ENCODE measurements at regions not wholly inside any gene's neighbourhood (a gene's known extent, or its start where the extent isn't known, plus 50 kb on each side); places are given as distances from the start of the nearest gene placed in this dataset.

DNA sequence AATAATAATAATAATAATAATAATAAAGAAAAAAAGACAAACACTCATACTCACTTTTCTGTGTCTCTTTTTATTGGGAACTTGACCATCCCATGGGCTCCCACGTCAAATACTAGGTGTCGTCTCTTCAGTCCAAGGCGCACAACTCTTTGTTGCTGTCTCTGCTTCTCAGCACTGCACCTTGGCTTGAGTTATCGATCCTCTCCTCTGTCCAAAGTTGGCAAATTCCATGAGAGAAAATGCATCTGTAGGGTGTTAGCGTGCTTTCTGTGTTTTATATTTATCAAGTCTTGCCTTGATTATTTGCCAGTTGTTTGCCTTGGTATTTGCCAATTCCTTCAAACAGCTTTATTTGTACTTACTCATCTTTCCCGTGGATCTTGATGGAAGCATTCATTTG is 653.7 kb downstream of the CDH18 start:
- no peak for FAIRE-seq
- TF ChIP-seq POLR2AphosphoS5 (IDR thresholded peaks at IDR 0.05; ENCODE audit: low read depth, low read length) (no peak), TAF1 (IDR thresholded peaks at IDR 0.05; ENCODE audit: borderline replicate concordance, low read depth, low read length) (no peak), POLR2A (IDR thresholded peaks at IDR 0.05; ENCODE audit: low read depth, low read length) (no peak)
- no peak for DNase-seq (ENCODE audit: insufficient read length)

DNA sequence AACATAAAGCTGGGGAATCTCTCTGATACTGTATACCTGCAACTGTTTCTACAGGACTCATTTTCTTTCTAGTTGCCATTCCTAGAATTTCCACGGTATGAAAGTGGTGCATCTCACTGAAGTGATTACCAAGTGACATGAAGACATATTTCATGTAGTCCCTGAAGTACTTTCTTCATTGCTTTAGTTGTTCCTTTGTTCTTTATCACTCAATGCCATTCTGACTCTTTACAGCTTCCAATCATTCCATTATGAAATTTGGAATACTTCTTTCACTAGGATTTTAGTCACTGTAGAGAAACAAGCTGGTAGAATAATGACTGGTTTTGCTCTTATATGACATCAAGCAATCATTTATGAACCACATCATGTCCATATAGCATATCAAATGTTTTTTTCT is 645.1 kb downstream of the CDH18 start:
- DNase-seq (ENCODE audit: insufficient read length) (no peak), FAIRE-seq (no peak)
- TF ChIP-seq TAF1 (IDR thresholded peaks at IDR 0.05; ENCODE audit: borderline replicate concordance, low read depth, low read length) (no peak), POLR2A (IDR thresholded peaks at IDR 0.05; ENCODE audit: low read depth, low read length) (no peak), POLR2AphosphoS5 (IDR thresholded peaks at IDR 0.05; ENCODE audit: low read depth, low read length) (no peak)

DNA sequence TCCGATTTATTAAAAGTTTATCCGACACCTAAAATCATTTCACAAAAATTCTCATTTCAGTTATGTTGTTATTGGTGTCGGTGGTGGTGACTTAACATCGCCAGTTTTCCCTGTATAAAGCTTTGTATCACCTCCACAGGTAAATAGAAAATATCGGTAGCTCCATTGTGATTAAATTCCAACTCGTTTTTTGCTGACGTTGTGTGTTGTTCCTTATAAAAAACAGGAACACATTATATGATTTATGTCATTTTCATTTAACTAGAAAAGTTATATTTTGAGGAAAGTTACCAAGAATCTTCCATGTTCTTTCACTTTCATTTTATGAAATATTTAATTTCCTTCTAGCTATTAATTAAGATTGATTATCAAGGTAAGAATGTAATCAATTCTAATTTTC is 635.9 kb downstream of the CDH18 start:
- FAIRE-seq (no peak), DNase-seq (ENCODE audit: insufficient read length) (no peak)
- TF ChIP-seq POLR2A (IDR thresholded peaks at IDR 0.05; ENCODE audit: low read depth, low read length): no peak
- TF ChIP-seq TAF1 (IDR thresholded peaks at IDR 0.05; ENCODE audit: borderline replicate concordance, low read depth, low read length): no peak
- TF ChIP-seq POLR2AphosphoS5 (IDR thresholded peaks at IDR 0.05; ENCODE audit: low read depth, low read length): no peak

GRCh38 chr5:19369048-19369447 is 619.0 kb downstream of the CDH18 start:
- TF ChIP-seq TAF1 (IDR thresholded peaks at IDR 0.05; ENCODE audit: borderline replicate concordance, low read depth, low read length) (no peak), POLR2AphosphoS5 (IDR thresholded peaks at IDR 0.05; ENCODE audit: low read depth, low read length) (no peak), POLR2A (IDR thresholded peaks at IDR 0.05; ENCODE audit: low read depth, low read length) (no peak)
- FAIRE-seq: no peak
- no peak for DNase-seq (ENCODE audit: insufficient read length)

- FAIRE-seq (no peak), DNase-seq (ENCODE audit: insufficient read length) (no peak)
- TF ChIP-seq POLR2AphosphoS5 (IDR thresholded peaks at IDR 0.05; ENCODE audit: low read depth, low read length) (no peak), TAF1 (IDR thresholded peaks at IDR 0.05; ENCODE audit: borderline replicate concordance, low read depth, low read length) (no peak), POLR2A (IDR thresholded peaks at IDR 0.05; ENCODE audit: low read depth, low read length) (no peak)
Measured at GRCh38 chr5:19369561-19369960, 618.4 kb downstream of the CDH18 start.

DNA sequence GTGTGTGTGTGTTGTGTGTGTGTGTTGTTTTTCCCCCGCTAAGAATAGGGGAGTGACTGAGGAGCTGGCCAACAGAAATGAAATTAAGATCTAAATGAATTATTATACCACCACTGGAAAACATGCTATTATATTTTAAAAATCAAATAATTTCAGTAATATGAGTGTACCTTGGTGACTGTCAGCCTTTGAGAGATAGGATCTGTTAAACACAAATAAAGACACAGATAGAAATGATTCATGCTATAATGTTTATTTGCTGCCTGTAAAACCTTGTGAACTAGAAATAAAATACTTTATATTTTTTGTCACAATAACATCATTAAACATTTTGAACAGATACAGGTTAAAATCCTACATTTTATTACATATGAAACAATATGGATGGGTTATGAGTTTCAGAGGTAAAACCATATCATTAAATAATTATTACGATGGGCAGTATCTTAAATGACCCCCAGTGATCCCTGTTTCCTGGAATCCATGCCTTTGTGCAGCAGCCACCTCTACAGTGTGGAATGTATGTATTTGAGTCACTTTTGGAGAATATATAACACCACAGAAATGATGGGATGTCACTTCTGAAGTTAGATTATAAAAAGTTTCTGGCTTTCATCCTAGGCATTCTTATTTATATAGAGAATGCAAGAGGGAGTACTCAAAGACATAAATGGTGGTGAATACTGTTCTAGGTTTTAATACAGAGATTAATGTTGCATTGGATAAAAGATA is 617.2 kb downstream of the CDH18 start:
- DNase-seq (ENCODE audit: insufficient read length) (no peak), FAIRE-seq (no peak)
- TF ChIP-seq POLR2A (IDR thresholded peaks at IDR 0.05; ENCODE audit: low read depth, low read length) (no peak), TAF1 (IDR thresholded peaks at IDR 0.05; ENCODE audit: borderline replicate concordance, low read depth, low read length) (no peak), POLR2AphosphoS5 (IDR thresholded peaks at IDR 0.05; ENCODE audit: low read depth, low read length) (no peak)

DNA sequence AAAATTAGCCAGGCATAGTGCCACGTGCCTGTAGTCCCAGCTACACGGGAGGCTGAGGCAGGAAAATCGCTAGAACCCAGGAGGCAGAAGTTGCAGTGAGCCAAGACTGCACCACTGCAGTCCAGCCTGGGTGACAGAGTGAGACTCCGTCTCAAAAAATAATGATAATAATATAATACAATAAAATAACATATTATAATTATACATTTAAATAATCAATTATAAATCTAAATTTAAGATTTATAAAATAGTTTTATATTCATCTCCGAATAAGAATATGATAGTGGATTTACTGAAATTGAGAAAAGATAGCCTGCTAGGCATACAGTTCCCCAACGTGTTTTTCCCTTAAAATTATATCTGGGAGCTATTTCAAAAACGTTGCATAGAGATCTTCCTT is 599.6 kb downstream of the CDH18 start:
- no peak for FAIRE-seq
- DNase-seq (ENCODE audit: insufficient read length): no peak
- TF ChIP-seq POLR2AphosphoS5 (IDR thresholded peaks at IDR 0.05; ENCODE audit: low read depth, low read length): no peak
- TF ChIP-seq TAF1 (IDR thresholded peaks at IDR 0.05; ENCODE audit: borderline replicate concordance, low read depth, low read length): no peak
- no peak for TF ChIP-seq POLR2A (IDR thresholded peaks at IDR 0.05; ENCODE audit: low read depth, low read length)

DNA sequence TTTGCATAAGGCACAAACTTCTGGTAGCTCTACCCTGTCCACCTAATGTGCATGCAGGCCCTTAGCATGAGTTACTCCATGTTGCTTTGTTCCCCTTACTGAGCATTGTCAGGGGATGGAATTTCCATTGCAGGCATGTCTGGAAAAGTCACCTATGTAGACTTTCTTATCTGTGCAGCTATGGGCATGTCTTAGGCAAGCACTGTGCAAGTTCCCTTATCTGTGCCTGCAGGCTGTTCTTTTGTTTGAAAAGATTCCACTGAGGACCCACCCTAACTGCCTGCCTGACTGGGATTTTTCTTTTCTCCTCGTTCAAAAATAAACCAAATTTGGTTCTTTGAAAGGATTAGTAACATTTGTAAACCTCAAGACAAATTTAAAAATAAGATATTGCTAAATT is 587.0 kb downstream of the CDH18 start:
- TF ChIP-seq TAF1 (IDR thresholded peaks at IDR 0.05; ENCODE audit: borderline replicate concordance, low read depth, low read length): no peak
- TF ChIP-seq POLR2A (IDR thresholded peaks at IDR 0.05; ENCODE audit: low read depth, low read length): no peak
- no peak for TF ChIP-seq POLR2AphosphoS5 (IDR thresholded peaks at IDR 0.05; ENCODE audit: low read depth, low read length)
- FAIRE-seq (no peak), DNase-seq (ENCODE audit: insufficient read length) (no peak)

- TF ChIP-seq TAF1 (IDR thresholded peaks at IDR 0.05; ENCODE audit: borderline replicate concordance, low read depth, low read length) (no peak), POLR2AphosphoS5 (IDR thresholded peaks at IDR 0.05; ENCODE audit: low read depth, low read length) (no peak), POLR2A (IDR thresholded peaks at IDR 0.05; ENCODE audit: low read depth, low read length) (no peak)
- no peak for DNase-seq (ENCODE audit: insufficient read length)
- no peak for FAIRE-seq
Measured at GRCh38 chr5:19406576-19407365, 581.2 kb downstream of the CDH18 start.

- DNase-seq (ENCODE audit: insufficient read length) (no peak), FAIRE-seq (no peak)
- TF ChIP-seq POLR2AphosphoS5 (IDR thresholded peaks at IDR 0.05; ENCODE audit: low read depth, low read length) (no peak), POLR2A (IDR thresholded peaks at IDR 0.05; ENCODE audit: low read depth, low read length) (no peak), TAF1 (IDR thresholded peaks at IDR 0.05; ENCODE audit: borderline replicate concordance, low read depth, low read length) (no peak)
Measured at GRCh38 chr5:19408149-19408548, 579.9 kb downstream of the CDH18 start.

- no peak for FAIRE-seq
- DNase-seq (ENCODE audit: insufficient read length): no peak
- TF ChIP-seq TAF1 (IDR thresholded peaks at IDR 0.05; ENCODE audit: borderline replicate concordance, low read depth, low read length): no peak
- no peak for TF ChIP-seq POLR2AphosphoS5 (IDR thresholded peaks at IDR 0.05; ENCODE audit: low read depth, low read length)
- TF ChIP-seq POLR2A (IDR thresholded peaks at IDR 0.05; ENCODE audit: low read depth, low read length): no peak
Measured at GRCh38 chr5:19411936-19412335, 576.1 kb downstream of the CDH18 start.

All from GM12892 (cell line).